ENCODE measurements at regions not wholly inside any gene's neighbourhood (a gene's known extent, or its start where the extent isn't known, plus 50 kb on each side); places are given as distances from the start of the nearest gene placed in this dataset.
"Not testable (repeated sequence)": the region's sequence is repeated elsewhere in the genome, so short reads cannot be mapped to it uniquely, and the experiment has no call there.

- no peak for DNase-seq
These were observed 195.4 kb downstream of the ANKRD60 start for GRCh38 chr20:58033026-58033536.

GRCh38 chr20:58032599-58032998, 195.9 kb downstream of the ANKRD60 start:
- no peak for DNase-seq

DNA sequence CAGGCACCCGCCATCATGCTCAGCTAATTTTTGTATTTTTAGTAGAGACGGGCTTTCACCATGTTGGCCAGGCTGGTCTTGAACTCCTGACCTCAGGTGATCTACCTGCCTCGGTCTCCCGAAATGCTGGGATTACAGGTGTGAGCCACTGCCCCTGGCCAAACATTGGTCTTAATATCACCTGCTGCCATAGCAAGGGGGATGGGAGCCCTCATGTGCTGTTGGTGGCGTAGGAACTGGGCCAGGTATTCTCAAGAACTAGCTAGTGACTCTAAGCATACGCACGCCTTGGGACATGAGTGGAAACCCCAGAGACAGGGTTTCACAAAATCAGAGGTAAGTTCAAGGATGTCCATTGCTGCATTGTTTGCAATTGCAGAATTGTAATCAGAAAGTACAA, 197.1 kb downstream of the ANKRD60 start:
- not testable (repeated sequence) for DNase-seq

- DNase-seq = no peak
These were observed 200.3 kb downstream of the ANKRD60 start for GRCh38 chr20:58028123-58028522.

DNA sequence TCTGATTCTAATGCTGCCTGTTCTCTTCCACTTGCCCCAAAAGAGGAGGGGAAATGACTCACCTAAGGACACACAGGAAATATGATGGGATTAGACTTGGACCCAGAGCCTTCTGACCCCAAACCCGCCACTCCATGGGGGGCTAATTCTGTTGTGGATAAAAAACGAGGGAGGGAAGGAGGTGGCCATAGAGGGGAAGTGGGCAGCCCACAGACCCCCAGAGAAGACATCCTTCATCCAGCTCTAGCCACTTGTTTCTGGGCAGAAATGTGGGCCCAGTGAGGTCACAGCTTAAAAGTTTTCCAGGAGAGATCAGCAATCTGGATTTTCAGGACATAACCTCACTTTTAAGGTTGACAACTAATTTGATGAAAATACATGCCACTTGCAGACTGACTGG, 202.1 kb downstream of the ANKRD60 start:
- DNase-seq = no peak

DNA sequence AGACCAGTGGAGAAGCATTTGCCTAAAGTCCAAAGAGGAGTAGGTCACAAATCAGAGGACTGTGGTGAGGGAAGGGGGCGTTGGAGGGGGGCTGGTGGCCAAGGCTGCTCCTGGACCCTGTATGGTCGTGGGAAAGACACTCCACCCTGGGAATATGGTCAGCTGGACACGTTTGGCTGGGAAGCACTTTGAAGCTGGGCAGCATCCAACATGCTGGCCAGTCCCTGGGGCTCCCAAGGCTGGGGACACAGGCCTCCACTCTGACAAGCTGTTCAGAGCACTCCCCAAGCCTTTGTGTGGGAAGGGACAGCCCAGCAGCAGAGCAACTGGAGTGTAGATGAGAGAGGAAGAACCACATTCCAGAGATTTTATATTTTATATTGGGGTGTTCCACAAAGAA, 203.2 kb downstream of the ANKRD60 start:
- DNase-seq = no peak

DNA sequence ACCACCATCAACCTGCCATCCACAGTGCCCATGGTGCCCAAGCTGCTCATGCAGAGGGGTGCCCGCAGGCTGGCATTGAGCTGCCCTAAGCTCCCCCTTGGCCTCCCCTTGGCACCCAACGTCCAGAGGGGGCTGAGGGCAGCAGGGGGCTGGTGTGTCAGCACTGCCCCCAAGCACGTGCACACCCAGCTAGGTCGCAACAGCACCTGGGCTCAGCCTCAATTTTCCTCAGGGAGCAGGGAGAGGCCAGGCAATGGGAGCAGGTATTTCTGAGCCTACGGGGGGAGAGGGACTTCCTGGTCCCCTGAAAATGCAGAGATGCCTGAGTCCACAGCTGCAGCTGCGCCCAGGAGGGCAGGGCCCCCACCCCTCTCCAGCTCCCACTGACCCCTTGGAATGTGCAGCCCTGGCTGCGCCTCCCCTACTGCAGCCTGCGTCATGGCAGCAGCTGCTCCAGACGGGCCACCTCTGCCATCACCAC, 204.2 kb downstream of the ANKRD60 start:
- DNase-seq = no peak

DNA sequence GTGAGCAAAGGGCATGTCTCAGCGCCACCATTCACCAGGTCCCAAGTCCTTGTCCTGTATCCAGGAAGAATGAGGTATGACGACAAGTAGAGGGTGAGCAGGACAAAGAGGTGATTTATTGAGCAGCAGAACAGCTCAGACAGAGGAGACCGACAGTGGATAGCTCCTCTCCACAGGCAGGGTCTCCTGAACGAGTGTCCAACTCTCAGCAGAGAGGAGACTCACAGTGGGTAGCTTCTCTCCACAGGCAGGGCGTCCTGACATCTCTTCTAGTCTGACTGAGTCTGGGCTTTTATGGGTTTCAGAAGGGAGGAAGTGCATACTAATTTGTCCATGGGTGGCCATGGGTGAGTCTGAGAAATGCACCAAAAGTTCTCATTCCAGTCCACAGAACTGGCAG, 204.7 kb downstream of the ANKRD60 start:
- no peak for DNase-seq

- DNase-seq = no peak
These were observed 205.1 kb downstream of the ANKRD60 start for GRCh38 chr20:58023346-58023745.

DNA sequence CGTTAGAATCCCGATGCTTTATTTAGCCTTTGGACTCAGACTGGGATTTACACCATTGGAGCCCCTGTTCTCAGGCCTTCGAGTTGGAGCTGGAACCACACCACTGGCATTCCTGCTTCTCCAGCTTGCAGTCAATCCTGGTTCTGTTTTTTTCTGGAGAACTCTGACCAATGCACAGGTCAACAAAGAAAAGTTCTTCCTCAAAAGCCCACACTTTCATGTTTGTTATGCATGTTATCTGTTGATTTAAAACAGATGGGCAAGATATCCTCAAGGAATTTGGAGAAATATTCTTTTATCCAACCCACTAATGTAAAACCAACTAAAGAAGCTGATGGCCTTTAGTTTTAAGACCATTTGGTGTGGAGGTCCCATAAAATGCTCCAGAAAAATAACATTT, 205.7 kb downstream of the ANKRD60 start:
- DNase-seq = no peak

GRCh38 chr20:58021481-58021880, 207.0 kb downstream of the ANKRD60 start:
- DNase-seq = no peak

- no peak for DNase-seq
These were observed 207.6 kb downstream of the ANKRD60 start for GRCh38 chr20:58020656-58021454.

- DNase-seq = no peak
These were observed 208.4 kb downstream of the ANKRD60 start for GRCh38 chr20:58019850-58020625.

- DNase-seq = no peak
These were observed 209.2 kb downstream of the ANKRD60 start for GRCh38 chr20:58019027-58019849.

DNA sequence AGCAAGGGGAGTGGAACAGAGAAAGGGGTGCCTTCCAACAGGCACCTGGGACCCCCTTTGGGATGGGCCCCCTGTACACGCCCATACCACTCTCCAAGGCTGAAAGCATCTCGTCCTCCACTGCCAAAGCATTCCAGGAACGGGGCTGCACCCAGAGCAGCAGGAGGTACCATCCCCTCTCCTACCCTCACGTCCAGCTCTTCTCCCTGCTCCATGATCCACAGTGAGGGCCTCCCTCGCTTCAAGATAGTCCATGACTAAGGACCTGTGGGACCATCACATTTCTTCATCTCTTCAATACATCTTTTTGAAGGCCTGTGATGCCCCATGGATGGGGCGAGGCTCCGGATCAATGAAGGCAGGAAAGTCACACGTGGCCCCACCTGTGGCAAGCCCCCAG, 209.9 kb downstream of the ANKRD60 start:
- DNase-seq = no peak

DNA sequence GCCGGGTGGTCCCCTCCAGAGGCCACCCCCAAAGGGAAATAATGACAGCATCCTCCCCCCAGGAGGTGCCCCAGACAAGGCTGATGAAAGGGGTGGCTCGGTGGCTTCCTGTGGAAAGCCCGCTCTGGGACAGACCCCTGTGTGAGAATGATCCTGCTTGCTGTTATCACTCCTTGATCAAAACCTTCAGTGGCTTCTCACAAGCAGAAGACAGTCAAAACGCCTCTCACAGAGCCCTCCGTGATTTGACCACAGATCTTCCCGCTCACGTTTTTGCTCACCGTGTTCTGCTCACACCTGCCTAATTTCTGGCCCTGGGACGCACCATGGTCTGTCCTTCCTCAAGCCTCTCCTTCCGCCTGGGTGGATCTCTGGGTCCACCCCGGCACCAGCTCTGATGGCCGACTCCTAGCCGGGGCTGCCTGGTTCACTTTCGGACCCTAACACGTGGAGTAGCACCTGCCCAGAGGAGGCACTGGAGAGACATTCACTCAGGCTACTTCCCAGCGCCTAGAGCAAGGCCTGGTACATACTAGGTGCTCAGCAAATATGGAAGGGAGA, 210.4 kb downstream of the ANKRD60 start:
- no peak for DNase-seq

DNA sequence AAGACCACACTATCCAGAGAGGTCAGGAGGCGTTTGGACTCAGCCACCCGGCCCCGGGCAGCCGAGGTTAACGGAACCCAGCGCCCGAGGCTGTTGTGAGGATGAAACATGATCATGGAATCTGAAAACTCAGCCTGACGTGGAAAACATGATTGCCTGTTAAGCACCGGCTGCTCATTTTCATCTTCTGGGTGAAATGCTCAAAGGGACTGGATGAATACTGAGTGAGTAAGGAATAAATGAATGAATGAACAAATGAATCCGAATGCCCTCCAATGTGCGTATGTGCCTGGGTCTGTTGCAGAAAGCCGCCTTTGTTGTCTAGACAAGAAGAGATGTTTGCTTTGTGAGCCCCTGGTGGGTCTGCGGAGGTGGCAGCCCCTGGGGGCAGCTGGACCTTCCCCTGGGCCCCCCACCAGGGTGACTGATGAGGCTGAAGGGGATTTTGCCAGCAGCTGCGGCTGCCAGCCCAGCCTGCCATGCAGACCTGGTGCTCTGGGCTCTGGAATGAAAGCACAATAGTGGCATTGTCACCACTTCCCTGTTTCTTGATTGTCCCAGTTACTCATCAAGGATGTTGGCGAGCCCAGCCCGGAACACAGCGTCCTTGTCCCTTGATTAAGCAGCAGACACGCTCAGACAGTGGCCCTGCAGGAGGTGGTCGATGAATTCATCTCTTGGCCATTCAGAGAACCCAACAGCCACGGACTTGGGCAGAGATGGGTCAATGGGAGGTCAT, 211.1 kb downstream of the ANKRD60 start:
- DNase-seq = no peak

DNA sequence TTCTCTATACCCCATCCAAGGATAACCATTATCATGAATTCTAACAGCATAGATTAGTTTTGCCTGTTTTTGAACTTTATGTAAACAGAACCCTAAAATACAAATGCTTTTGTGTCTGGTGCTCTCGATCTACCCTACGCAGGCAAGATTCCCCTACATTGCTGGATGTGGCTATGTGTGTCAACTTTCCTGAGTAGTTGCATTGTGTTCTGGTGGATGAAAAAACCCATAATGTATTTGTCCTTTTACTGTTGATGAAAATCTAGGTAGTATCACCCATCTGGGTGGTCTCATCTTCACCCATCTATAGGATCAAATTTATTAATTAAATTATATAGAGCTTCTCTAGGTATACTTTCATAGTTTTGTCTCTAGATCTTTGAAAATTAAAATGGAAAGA, 211.7 kb downstream of the ANKRD60 start:
- no peak for DNase-seq

GRCh38 chr20:58014628-58015315, 213.7 kb downstream of the ANKRD60 start:
- DNase-seq = peak; percentile 44

- DNase-seq = no peak
These were observed 215.5 kb downstream of the ANKRD60 start for GRCh38 chr20:58012731-58013510.
